ENCODE measurements at regions not wholly inside any gene's neighbourhood (a gene's known extent, or its start where the extent isn't known, plus 50 kb on each side); places are given as distances from the start of the nearest gene placed in this dataset.
"Not testable (repeated sequence)": the region's sequence is repeated elsewhere in the genome, so short reads cannot be mapped to it uniquely, and the experiment has no call there.

DNA sequence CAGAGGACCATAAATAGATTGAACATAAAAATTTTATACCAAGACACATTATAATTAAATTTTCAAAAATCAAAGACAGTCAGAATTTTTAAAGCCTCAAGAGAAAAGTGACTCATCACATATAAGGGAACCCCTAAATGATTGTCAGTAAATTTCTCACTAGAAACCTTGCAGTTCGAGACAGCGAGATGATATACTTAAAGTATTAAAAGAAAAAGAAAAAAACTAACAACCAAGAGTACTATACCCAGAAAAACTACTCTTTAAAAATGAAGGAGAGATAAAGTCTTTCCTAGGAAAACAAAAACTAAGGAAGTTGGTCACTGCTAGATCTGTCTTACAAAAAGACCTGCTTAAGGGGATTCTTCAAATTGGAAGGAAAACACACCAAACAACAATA lies 251.4 kb upstream of the MSX2 start:
- no peak overlapping the region for H3K27ac ChIP-seq
- H3K4me1 ChIP-seq = no peaks in the 10 kb centered on the region
- intact Hi-C loops (cut with DNase I) = no loop called here
- H3K27me3 ChIP-seq = no peaks in the 10 kb centered on the region
- no peak for DNase-seq (ENCODE audit: extremely low spot score in 2 of 2)
- no peaks in the 10 kb centered on the region for H3K9me3 ChIP-seq
- no peak overlapping the region for H3K4me3 ChIP-seq
- no peaks in the 10 kb centered on the region for H3K36me3 ChIP-seq
- TF ChIP-seq, protein P1, sequence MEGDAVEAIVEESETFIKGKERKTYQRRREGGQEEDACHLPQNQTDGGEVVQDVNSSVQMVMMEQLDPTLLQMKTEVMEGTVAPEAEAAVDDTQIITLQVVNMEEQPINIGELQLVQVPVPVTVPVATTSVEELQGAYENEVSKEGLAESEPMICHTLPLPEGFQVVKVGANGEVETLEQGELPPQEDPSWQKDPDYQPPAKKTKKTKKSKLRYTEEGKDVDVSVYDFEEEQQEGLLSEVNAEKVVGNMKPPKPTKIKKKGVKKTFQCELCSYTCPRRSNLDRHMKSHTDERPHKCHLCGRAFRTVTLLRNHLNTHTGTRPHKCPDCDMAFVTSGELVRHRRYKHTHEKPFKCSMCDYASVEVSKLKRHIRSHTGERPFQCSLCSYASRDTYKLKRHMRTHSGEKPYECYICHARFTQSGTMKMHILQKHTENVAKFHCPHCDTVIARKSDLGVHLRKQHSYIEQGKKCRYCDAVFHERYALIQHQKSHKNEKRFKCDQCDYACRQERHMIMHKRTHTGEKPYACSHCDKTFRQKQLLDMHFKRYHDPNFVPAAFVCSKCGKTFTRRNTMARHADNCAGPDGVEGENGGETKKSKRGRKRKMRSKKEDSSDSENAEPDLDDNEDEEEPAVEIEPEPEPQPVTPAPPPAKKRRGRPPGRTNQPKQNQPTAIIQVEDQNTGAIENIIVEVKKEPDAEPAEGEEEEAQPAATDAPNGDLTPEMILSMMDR (IDR thresholded peaks at IDR 0.05) = no peak
- TF ChIP-seq POLR2A (IDR thresholded peaks at IDR 0.05) (no peak), POLR2AphosphoS5 (IDR thresholded peaks at IDR 0.05; ENCODE audit: insufficient read depth in 1 of 2, low read depth in 1 of 2) (no peak)

DNA sequence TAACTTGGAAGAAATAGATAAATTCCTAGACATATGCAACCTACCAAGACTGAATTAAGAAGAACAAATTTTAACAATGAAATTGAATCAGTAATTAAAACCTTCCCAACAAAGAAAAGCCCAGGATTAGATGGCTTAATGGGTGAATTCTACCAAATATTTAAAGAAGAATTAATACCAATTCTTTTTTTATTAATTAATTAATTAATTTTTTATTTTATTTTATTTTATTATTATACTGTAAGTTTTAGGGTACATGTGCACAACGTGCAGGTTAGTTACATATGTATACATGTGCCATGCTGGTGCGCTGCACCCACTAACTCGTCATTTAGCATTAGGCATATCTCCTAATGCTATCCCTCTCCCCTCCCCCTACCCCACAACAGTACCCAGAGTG lies 248.4 kb upstream of the MSX2 start:
- H3K36me3 ChIP-seq; intact Hi-C loops (cut with DNase I): not testable (repeated sequence)

DNA sequence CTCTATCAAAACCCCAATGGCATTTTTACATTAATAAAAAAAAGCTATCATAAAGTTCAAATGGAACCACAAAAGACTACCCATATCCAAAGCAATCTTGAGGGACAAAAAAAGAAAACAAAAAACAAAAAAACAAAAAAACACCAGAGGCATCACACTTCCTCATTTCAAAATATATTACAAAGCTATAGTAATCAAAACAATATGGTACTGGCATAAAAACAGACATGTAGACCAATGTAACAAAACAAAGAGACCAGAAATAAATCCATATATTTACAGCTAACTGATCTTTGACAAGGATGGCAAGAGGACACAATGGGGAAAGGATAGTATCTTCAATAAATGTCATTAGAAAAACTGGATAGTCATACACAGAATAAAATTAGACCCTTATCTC lies 245.1 kb upstream of the MSX2 start:
- Histone ChIP-seq H3K4me3 (no peak overlapping the region), H3K9me3 (peaks cover 4% of the 10 kb centered on the region), H3K27ac (no peak overlapping the region), H3K4me1 (no peaks in the 10 kb centered on the region), H3K27me3 (no peaks in the 10 kb centered on the region), H3K36me3 (no peaks in the 10 kb centered on the region)
- intact Hi-C loops (cut with DNase I) = no loop called here
- DNase-seq (ENCODE audit: extremely low spot score in 2 of 2) = no peak
- TF ChIP-seq POLR2A (IDR thresholded peaks at IDR 0.05) (no peak), POLR2AphosphoS5 (IDR thresholded peaks at IDR 0.05; ENCODE audit: insufficient read depth in 1 of 2, low read depth in 1 of 2) (no peak)
- TF ChIP-seq, protein P1 (IDR thresholded peaks at IDR 0.05) = no peak

More for the DNA sequence above, 248.4 kb upstream of the MSX2 start:
- not testable (repeated sequence) for H3K27ac ChIP-seq; H3K4me3 ChIP-seq; DNase-seq (ENCODE audit: extremely low spot score in 2 of 2); H3K27me3 ChIP-seq; H3K4me1 ChIP-seq; H3K9me3 ChIP-seq

DNA sequence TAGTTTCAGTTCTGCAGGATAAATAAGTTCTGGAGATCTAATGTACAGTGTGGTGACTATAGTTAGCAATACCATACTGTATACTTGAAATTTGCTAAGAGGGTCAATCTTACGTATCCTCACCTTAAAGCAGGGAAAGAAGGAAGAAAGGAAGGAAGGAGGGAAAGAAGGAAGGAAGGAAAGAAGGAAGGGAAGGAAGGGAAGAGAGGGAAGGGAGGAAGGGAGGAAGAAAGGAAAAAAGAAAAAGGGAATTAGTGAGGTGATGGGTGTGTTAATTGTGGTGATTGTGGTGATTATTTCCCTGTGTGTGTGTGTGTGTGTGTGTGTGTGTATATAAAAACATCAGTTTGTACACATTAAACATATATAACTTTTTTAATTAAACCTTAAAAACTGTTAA lies 242.6 kb upstream of the MSX2 start:
- H3K27ac ChIP-seq = no peak overlapping the region
- H3K27me3 ChIP-seq = no peaks in the 10 kb centered on the region
- H3K9me3 ChIP-seq = peaks cover 4% of the 10 kb centered on the region
- H3K4me1 ChIP-seq = no peaks in the 10 kb centered on the region
- no peak for DNase-seq (ENCODE audit: extremely low spot score in 2 of 2)
- TF ChIP-seq POLR2A (IDR thresholded peaks at IDR 0.05) = no peak
- no peak for TF ChIP-seq POLR2AphosphoS5 (IDR thresholded peaks at IDR 0.05; ENCODE audit: insufficient read depth in 1 of 2, low read depth in 1 of 2)
- TF ChIP-seq, protein P1 (IDR thresholded peaks at IDR 0.05) = no peak
- H3K36me3 ChIP-seq = no peaks in the 10 kb centered on the region
- no peak overlapping the region for H3K4me3 ChIP-seq
- intact Hi-C loops (cut with DNase I) = no loop called here

DNA sequence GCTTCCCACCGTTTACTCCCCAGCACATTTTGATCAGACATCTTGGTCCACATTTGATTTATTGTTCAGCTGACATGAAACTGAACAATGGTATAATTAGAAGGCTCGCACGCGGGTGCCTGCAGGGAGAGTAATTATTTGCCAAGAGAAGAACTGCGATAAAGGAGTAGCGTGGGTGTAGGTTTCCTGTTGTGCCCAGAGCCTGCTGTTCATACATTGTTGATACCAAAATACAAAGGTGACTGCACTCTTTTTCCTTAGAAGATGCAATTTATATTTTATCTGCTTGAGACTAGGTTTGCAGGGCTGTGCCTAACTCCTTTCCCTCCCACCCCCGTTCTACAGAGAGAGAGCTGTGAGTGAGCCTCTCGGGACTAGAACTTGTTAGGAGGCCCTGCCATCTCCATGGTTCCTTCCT lies 241.8 kb upstream of the MSX2 start:
- no peaks in the 10 kb centered on the region for H3K4me1 ChIP-seq
- H3K27ac ChIP-seq = no peak overlapping the region
- H3K27me3 ChIP-seq = no peaks in the 10 kb centered on the region
- peaks cover 4% of the 10 kb centered on the region for H3K9me3 ChIP-seq
- no peak for TF ChIP-seq POLR2AphosphoS5 (IDR thresholded peaks at IDR 0.05; ENCODE audit: insufficient read depth in 1 of 2, low read depth in 1 of 2)
- TF ChIP-seq POLR2A (IDR thresholded peaks at IDR 0.05) = no peak
- TF ChIP-seq, protein P1 (IDR thresholded peaks at IDR 0.05) = no peak
- no peaks in the 10 kb centered on the region for H3K36me3 ChIP-seq
- H3K4me3 ChIP-seq = no peak overlapping the region
- intact Hi-C loops (cut with DNase I) = no loop called here
- no peak for DNase-seq (ENCODE audit: extremely low spot score in 2 of 2)

DNA sequence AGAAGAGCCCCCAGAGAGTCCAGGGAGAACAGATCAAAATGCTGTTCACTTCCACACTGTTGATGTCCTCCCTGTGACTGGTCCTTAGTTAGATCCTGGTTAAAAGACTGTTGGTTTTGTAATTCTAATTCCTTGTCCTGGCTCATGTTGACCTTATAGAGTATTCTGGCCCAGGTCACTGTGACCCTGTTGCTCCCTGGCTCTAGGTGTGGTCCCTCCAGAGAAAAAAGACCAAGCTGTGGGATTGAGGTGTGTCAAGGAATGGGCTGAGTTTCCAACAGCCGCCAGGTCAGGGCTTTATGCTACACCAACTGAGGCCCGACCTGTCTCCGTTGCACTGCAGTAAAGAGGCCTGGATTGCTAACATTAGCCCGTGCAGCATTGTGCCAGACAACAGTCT lies 241.0 kb upstream of the MSX2 start:
- no peak for DNase-seq (ENCODE audit: extremely low spot score in 2 of 2)
- no peaks in the 10 kb centered on the region for H3K36me3 ChIP-seq
- H3K4me3 ChIP-seq = no peak overlapping the region
- intact Hi-C loops (cut with DNase I) = no loop called here
- no peak overlapping the region for H3K27ac ChIP-seq
- TF ChIP-seq, protein P1 (IDR thresholded peaks at IDR 0.05) = no peak
- no peak for TF ChIP-seq POLR2AphosphoS5 (IDR thresholded peaks at IDR 0.05; ENCODE audit: insufficient read depth in 1 of 2, low read depth in 1 of 2)
- H3K27me3 ChIP-seq = no peaks in the 10 kb centered on the region
- peaks cover 4% of the 10 kb centered on the region for H3K9me3 ChIP-seq
- H3K4me1 ChIP-seq = no peaks in the 10 kb centered on the region
